NCI-H82 (cell line): ENCODE measurements at regions not wholly inside any gene's neighbourhood (a gene's known extent, or its start where the extent isn't known, plus 50 kb on each side); places are given as distances from the start of the nearest gene placed in this dataset.

Experiments
- DNase-seq: peaks from one replicate; lab custom pipeline; 2025; lab: John Stamatoyannopoulos, UW

- DNase-seq, result no peak
Observed at GRCh38 chr14:56745097-56745496, 65.2 kb downstream of the OTX2 start.

- no peak for DNase-seq
Observed at GRCh38 chr14:56744016-56744415, 66.3 kb downstream of the OTX2 start.

DNA sequence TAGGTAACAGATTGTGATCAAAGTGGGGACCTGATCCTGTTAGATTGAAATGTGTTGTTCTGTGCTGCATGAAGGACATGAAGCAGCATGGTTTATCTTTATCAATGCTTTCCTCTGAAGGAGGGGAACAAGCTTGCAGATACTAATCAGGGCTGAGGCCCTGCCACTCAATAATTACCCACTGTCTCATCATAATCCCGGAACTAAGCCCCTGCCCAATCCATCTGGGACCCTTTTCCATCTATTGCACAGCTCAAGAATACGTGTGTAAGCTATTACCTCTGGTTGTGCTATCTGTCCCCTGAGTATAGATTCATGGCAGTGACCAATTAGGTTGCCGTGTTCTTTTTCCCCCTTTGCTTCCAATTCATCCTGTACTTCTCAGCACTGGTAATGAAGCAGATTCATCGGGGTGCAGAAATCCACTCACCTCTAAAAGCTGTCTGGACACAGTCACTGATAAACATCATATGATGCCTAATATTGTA lies 67.8 kb downstream of the OTX2 start:
- DNase-seq, result peak; percentile 100

- DNase-seq, result no peak
Observed at GRCh38 chr14:56741325-56741724, 69.0 kb downstream of the OTX2 start.

- DNase-seq, result no peak
Observed at GRCh38 chr14:56738020-56738419, 72.3 kb downstream of the OTX2 start.

GRCh38 chr14:56733396-56733795 lies 76.9 kb downstream of the OTX2 start:
- no peak for DNase-seq

DNA sequence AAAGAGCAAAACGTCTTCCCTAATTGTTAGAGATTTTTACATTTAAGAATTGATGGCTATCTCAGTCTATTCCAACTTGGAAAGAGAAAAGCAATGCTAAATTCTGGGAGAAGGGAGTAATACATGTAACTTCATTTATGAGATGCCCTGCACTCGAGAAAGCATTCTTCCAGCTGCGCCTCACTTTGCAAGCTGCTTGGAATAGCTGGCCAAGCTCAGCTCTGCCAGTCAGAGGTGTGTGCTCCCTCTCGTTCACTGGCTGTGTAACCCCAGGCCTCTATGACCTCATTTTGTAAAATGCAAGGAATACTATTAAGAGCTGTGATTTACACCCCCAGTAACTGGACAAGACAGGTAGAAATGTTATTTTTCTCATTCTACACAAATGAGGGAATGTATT lies 79.1 kb downstream of the OTX2 start:
- DNase-seq, result peak; percentile 95

GRCh38 chr14:56730538-56731145 lies 79.6 kb downstream of the OTX2 start:
- DNase-seq, result peak; percentile 100

DNA sequence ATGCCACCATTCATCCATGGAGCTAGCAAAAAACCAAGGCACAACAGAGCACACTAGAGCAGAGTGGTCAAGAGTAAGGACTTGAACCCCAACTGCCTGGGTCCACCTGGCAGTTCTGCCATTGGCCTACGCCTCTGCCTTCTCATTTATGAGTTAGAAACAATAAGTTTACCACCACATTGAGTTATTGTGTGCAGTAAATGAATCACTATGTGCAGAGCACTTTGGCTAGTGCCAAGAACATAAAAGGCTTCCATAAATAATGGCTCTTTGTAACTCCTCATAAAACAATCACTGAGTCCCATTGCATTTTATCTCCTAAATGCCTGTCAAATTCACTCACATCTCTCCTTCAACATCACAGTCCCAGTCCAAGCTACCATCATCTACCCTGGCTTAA lies 86.3 kb downstream of the OTX2 start:
- DNase-seq, result no peak

DNA sequence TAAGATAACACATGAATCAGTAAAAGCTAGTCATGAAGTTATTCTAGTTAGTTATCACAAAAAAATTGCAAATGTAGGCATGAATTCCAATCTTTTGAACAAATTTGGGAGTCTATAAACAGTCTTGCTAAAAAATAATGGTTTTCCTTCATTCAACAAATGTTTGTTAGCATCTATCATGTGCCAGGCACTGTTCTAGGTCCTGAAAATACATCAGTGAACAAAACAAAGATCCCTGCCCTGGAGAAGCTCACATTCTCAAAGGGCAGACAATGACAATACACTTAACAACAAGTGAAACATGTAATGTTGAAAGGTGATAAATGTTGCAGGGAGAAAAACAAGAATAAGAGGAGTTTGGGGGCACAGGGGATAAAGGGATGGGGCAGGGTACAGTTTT lies 86.9 kb downstream of the OTX2 start:
- no peak for DNase-seq

DNA sequence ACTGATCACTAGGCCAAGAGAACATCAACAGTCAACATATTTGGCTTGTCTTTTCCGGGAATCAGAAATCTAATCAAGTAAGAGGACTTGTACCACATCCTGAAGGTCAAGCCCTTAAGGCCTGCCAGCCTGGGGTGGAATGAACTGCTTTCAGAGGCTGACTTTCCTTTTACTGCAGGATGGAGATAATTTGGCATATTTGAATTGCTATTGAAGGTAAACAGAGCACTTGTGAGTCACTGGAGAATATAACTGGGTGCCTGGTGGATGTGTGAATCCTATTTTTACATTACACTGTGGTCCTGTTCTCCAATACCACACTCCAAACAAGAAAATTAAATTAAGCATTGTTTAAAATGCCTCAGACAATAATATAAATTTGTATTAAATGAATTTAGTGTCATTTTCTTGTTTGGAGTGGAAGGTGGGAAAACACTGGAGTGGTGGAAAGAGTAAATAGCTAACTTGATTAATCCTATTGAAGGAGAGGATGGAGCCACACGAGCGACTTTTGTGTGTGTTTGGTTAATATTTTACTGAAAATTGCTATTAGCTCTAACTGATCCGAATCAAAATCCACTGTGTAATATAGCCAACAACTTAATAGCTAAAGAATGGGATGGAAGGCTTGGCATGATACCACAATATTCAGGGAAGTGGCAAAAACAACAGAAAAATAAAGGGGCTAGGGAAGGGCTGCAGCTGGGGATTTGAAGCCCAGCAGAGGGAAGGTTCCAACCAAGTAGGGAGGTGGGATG lies 89.4 kb downstream of the OTX2 start:
- DNase-seq, result no peak

DNA sequence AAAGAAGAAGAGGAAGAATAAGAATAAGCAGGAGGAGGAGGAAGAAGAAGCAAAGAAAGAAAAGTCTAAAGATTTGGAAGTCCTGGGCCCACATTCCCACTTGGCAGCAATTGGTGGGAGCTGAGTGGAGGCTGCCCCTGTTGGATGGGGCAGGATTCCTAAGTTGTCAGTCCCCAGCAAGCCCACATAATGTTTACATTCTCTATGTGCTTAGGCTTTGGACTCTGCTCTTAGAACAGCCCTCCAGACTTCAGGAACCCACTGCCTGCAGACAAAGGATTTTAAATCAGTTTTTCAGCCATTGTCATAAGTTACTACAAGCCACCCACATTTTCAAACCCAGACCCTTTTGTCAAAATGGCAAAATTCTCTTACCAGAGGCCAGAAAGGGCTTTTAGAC lies 92.0 kb downstream of the OTX2 start:
- DNase-seq, result no peak

GRCh38 chr14:56716705-56717104 lies 93.6 kb downstream of the OTX2 start:
- no peak for DNase-seq

DNA sequence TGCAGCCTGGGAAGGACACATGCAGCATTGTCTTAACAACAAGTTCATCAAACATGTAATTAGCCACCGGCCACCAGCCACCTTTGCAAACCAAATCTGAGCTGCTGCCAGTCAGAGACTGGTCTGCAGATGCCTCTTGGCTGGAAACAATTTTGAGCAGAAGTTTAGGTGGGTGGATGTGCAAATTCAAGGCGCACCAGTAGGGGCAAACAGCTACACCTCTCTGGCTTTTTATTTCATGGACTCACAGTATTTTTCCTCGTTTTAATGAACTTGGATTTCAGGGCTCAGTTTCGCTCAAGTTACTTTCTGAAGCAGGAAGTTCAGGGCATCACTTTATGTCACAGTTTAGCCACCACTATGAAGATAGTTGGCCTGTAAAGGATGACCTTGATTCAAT lies 94.3 kb downstream of the OTX2 start:
- DNase-seq, result peak; percentile 76

DNA sequence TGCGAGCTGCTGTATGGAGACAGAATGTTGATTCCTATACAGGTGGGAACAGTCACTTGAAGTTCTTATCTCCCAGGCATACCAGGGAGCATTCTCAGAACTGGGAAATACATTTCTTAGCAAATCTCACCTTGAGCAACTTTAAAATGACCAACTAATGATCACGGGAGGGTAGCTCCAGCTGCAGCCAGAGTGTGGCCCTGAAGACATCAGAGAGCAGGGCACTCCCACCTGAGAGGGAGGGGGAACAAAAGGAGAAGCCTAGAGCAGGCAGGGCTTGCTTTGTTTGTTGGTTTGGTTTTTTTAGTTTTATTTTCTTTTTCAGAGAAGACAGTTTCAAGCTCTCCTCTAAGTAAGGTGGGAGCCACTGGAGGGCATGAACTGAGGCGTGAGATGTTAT lies 101.1 kb downstream of the OTX2 start:
- no peak for DNase-seq

- no peak for DNase-seq
Observed at GRCh38 chr14:56708704-56709103, 101.6 kb downstream of the OTX2 start.

DNA sequence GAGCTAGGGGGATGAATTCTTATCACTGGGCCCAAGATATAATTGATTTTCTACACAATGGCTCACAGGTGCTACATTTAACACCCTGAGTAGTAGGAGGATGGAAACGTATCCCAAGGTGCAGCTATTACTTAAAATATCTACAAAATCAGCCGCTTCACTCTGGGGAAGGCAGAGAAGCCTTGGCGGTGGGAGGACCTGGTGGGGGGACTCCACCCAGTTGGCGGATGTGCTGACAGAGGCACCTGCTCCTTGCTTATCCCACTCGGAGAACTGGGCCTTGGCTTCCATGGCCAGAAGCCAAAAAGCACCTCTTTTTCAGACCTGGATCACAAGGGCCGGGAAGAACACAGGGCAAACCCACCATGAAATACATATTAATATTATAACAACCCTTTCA lies 106.3 kb downstream of the OTX2 start:
- DNase-seq, result no peak

DNA sequence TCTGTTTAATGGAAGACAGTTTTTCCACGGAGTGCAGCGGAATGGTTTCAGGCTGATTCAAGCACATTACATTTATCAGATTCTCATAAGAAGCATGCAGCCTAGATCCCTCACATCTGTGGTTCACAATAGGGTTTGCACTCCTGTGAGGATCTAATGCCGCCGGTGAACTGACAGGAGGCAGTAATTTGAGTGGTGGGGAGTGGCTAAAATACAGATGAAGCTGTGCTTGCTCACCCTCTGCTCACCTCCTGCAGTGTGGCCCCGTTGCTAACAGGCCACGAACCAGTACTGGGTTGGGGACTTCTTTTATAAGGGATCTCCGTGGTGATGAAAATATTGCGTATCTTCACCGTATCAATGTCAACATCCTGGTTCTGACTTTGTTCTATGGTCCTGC lies 107.8 kb downstream of the OTX2 start:
- DNase-seq, result peak; percentile 76
